ENCODE measurements at regions not wholly inside any gene's neighbourhood (a gene's known extent, or its start where the extent isn't known, plus 50 kb on each side); places are given as distances from the start of the nearest gene placed in this dataset.

DNA sequence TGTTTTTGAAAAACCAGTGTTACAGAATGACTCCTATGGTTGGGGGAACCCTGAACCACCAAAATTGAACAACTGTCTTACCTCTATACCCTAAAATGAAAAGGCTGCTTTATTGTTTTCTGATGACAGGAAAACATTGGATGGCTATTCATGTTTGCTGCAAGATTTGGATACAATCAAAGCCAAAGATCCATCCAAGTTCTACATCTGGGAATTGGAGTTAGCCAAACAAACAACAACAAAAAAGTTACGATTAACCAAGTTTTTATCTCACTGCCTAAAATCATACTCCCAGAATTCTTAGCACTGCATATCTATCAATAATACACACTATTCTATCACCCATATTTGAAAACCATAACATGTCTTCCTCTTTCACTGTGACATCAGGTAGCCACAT, 349.7 kb upstream of the SLC7A11 start:
- TF ChIP-seq CTCF (conservative IDR thresholded peaks at IDR 0.05; ENCODE audit: low read length) (no peak), EZH2phosphoT487 (IDR thresholded peaks at IDR 0.05; ENCODE audit: borderline replicate concordance) (no peak)
